HCT116 (cell line): ENCODE measurements at regions not wholly inside any gene's neighbourhood (a gene's known extent, or its start where the extent isn't known, plus 50 kb on each side); places are given as distances from the start of the nearest gene placed in this dataset.

ENCODE experiments used
- ATF3 ChIP-seq: IDR thresholded peaks from 2 replicates; pipeline ENCODE4 v1.6.1; 2012
- CEBPB ChIP-seq: IDR thresholded peaks from 2 replicates; pipeline ENCODE4 v1.6.1; 2012; ENCODE audit warnings: low read depth
- CTCF ChIP-seq, 3 experiments: fragments of 200-600 bp in 1 of 3; sonication (generic) in 1 of 3; IDR thresholded peaks in 2 of 3; conservative IDR thresholded peaks in 1 of 3; 2 replicates each; pipeline ENCODE4 v1.5.1; 2012 to 2017; ENCODE audit warnings: low read depth in 2 of 3, low read length in 2 of 3, antibody characterized with exemption in 1 of 3, borderline replicate concordance in 1 of 3, control low read depth in 1 of 3, mild to moderate bottlenecking in 1 of 3, mixed read lengths in 1 of 3, mixed run types in 1 of 3, moderate library complexity in 1 of 3; ENCODE audit not compliant: insufficient read depth in 1 of 3
- EGR1 ChIP-seq: IDR thresholded peaks from 2 replicates; pipeline ENCODE4 v1.6.1; 2012; ENCODE audit warnings: low read depth
- MAX ChIP-seq: IDR thresholded peaks from 2 replicates; pipeline ENCODE4 v1.6.1; 2012
- POLR2A ChIP-seq: IDR thresholded peaks from 2 replicates; pipeline ENCODE4 v1.7.0; 2011; ENCODE audit warnings: borderline replicate concordance; ENCODE audit not compliant: insufficient read depth, insufficient read length; ENCODE audit errors: extremely low read depth
- POLR2AphosphoS5 ChIP-seq: IDR thresholded peaks from 2 replicates; pipeline ENCODE4 v1.6.1; 2011; ENCODE audit warnings: mild to moderate bottlenecking, low read depth, low read length, moderate library complexity
- REST ChIP-seq: IDR thresholded peaks from 2 replicates; pipeline ENCODE4 v1.6.1; 2012; ENCODE audit warnings: low read depth
- SIN3A ChIP-seq: IDR thresholded peaks from 2 replicates; pipeline ENCODE4 v1.6.1; 2012; ENCODE audit warnings: low read depth
- SP1 ChIP-seq: IDR thresholded peaks from 2 replicates; pipeline ENCODE4 v1.6.1; 2012; ENCODE audit warnings: low read depth
- YY1 ChIP-seq: IDR thresholded peaks from 2 replicates; pipeline ENCODE4 v1.6.1; 2011; ENCODE audit warnings: low read length, low read depth, moderate library complexity, mild to moderate bottlenecking; ENCODE audit not compliant: insufficient replicate concordance; ENCODE audit errors: extremely low read depth
- ZFX ChIP-seq: fragments of 450-650 bp; IDR thresholded peaks from 2 replicates; pipeline ENCODE4 v1.6.1; 2017
- ZNF274 ChIP-seq: fragments of 200-500 bp; sonication (Bioruptor generic); IDR thresholded peaks from 2 replicates; pipeline ENCODE4 v1.6.1; 2014; ENCODE audit warnings: mild to moderate bottlenecking, low read depth, low read length, inconsistent platforms

GRCh38 chr5:27437594-27438200, 399.3 kb upstream of the CDH9 start:
- TF ChIP-seq ZFX: no peak
- no peak for TF ChIP-seq POLR2AphosphoS5
- TF ChIP-seq MAX: no peak
- TF ChIP-seq POLR2A: no peak
- TF ChIP-seq CTCF (IDR thresholded peaks at IDR 0.05 in 2 of 3, conservative IDR thresholded peaks at IDR 0.05 in 1 of 3; ENCODE audit: borderline replicate concordance in 1 of 3, insufficient read depth in 1 of 3, low read depth in 2 of 3, low read length in 2 of 3): no peak
- TF ChIP-seq SIN3A: no peak
- TF ChIP-seq ATF3: no peak
- TF ChIP-seq EGR1: no peak
- no peak for TF ChIP-seq YY1
- no peak for TF ChIP-seq REST
- no peak for TF ChIP-seq CEBPB
- TF ChIP-seq SP1: no peak
- TF ChIP-seq ZNF274: no peak
